Chondrocyte (in vitro differentiated cells): ENCODE measurements at regions not wholly inside any gene's neighbourhood (a gene's known extent, or its start where the extent isn't known, plus 50 kb on each side); places are given as distances from the start of the nearest gene placed in this dataset.

Experiments used
- DNase-seq: peaks from one replicate; pipeline ENCODE4 v3.0.0; 2021; ENCODE audit warnings: mixed read lengths, low spot score
- H3K27ac Mint-ChIP-seq: one replicate; pipeline ENCODE4 v1.8.0; 2021; ENCODE audit warnings: mild to moderate bottlenecking, moderate library complexity, mixed read lengths; ENCODE audit not compliant: unreplicated experiment
- H3K27me3 Mint-ChIP-seq: 2 replicates; pipeline ENCODE4 v1.8.0; 2021; ENCODE audit warnings: low read depth, mixed read lengths
- H3K36me3 Mint-ChIP-seq: 2 replicates; pipeline ENCODE4 v1.8.0; 2021; ENCODE audit warnings: low read depth, mixed read lengths
- H3K4me1 Mint-ChIP-seq: 2 replicates; pipeline ENCODE4 v1.8.0; 2021; ENCODE audit warnings: low read depth, mild to moderate bottlenecking, mixed read lengths
- H3K4me3 Mint-ChIP-seq: one replicate; pipeline ENCODE4 v1.8.0; 2021; ENCODE audit warnings: mild to moderate bottlenecking, moderate library complexity, mixed read lengths; ENCODE audit not compliant: unreplicated experiment
- H3K9me3 Mint-ChIP-seq: 2 replicates; pipeline ENCODE4 v1.8.0; 2021; ENCODE audit warnings: low read depth, mixed read lengths
- microRNA-seq: library from miRNA; unstranded; fragments of <30 nt; microRNA quantifications from one replicate; pipeline ENCODE4 v1.2.0, GENCODE V29; 2020; ENCODE audit warnings: borderline number of aligned reads
- TF ChIP-seq, protein P1 (sequence below): fragments of 200-600 bp; sonication (generic); IDR thresholded peaks from 2 replicates; pipeline ENCODE4 v1.5.0; 2021; ENCODE audit warnings: antibody characterized with exemption, mild to moderate bottlenecking, moderate library complexity

DNA sequence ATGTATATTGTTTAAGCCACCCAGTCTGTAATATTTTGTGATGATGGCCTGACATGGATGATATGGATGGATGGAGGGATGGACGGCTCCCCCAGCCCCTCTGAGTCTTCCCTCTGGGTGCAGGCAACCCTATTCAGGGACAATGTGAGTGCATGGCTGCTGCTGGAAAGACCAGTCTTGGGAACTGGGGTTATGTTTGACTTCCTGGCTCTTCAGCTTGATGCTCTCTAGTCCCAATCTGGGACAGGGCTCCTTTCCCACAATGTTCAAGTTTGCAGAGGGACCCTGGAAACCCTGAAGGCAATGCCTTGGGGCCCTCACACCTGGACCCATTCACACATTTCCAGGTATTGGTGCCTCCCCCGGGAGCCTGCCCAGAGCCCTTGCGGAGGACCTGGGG lies 52.3 kb upstream of the RET start:
- H3K27me3 Mint-ChIP-seq = peaks cover 42% of the 10 kb centered on the region
- no peaks in the 10 kb centered on the region for H3K36me3 Mint-ChIP-seq
- TF ChIP-seq, protein P1, sequence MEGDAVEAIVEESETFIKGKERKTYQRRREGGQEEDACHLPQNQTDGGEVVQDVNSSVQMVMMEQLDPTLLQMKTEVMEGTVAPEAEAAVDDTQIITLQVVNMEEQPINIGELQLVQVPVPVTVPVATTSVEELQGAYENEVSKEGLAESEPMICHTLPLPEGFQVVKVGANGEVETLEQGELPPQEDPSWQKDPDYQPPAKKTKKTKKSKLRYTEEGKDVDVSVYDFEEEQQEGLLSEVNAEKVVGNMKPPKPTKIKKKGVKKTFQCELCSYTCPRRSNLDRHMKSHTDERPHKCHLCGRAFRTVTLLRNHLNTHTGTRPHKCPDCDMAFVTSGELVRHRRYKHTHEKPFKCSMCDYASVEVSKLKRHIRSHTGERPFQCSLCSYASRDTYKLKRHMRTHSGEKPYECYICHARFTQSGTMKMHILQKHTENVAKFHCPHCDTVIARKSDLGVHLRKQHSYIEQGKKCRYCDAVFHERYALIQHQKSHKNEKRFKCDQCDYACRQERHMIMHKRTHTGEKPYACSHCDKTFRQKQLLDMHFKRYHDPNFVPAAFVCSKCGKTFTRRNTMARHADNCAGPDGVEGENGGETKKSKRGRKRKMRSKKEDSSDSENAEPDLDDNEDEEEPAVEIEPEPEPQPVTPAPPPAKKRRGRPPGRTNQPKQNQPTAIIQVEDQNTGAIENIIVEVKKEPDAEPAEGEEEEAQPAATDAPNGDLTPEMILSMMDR = no peak
- no peak overlapping the region for H3K27ac Mint-ChIP-seq
- no peaks in the 10 kb centered on the region for H3K9me3 Mint-ChIP-seq
- no peak overlapping the region for H3K4me3 Mint-ChIP-seq
- H3K4me1 Mint-ChIP-seq = peaks cover 3% of the 10 kb centered on the region
- no peak for DNase-seq

DNA sequence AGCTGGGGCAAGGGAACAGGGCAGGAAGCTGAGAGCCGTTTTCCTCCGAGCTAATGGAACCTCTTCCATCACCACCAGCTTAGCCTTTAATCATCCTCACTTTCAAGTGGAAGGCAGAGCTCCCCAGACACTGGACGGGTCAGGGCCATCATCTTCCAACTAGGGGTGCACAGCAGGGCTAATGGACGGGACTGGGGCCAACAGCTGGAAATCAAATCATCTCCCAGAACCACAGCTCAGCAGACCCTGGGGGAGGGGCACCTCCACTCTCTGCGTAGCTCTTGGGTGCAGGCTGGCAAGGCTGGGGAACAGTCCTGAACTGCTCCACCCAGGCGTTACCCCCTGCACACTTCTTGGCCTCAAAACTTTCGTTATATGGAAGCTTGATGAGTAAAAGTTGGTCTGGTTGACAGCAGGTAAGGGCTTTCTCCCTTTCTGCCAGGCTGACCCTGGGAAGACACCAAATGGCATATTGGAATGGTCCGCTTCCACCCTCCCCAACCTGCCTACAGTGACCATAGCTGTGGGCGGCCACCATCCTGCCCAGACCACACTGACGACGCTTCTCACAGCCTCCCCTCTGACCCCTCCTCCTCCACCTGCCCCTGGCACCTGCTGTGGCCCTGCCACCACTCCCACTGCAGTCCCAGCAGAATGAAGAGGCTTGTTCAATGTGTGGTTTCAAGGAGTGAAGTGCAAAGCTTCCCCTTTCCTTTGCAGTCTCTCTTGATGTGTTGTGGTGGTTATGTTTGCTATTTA lies 51.7 kb upstream of the RET start:
- no peaks in the 10 kb centered on the region for H3K9me3 Mint-ChIP-seq
- peaks cover 42% of the 10 kb centered on the region for H3K27me3 Mint-ChIP-seq
- peaks cover 3% of the 10 kb centered on the region for H3K4me1 Mint-ChIP-seq
- no peak overlapping the region for H3K27ac Mint-ChIP-seq
- DNase-seq = no peak
- TF ChIP-seq, protein P1 = no peak
- no peaks in the 10 kb centered on the region for H3K36me3 Mint-ChIP-seq
- no peak overlapping the region for H3K4me3 Mint-ChIP-seq

DNA sequence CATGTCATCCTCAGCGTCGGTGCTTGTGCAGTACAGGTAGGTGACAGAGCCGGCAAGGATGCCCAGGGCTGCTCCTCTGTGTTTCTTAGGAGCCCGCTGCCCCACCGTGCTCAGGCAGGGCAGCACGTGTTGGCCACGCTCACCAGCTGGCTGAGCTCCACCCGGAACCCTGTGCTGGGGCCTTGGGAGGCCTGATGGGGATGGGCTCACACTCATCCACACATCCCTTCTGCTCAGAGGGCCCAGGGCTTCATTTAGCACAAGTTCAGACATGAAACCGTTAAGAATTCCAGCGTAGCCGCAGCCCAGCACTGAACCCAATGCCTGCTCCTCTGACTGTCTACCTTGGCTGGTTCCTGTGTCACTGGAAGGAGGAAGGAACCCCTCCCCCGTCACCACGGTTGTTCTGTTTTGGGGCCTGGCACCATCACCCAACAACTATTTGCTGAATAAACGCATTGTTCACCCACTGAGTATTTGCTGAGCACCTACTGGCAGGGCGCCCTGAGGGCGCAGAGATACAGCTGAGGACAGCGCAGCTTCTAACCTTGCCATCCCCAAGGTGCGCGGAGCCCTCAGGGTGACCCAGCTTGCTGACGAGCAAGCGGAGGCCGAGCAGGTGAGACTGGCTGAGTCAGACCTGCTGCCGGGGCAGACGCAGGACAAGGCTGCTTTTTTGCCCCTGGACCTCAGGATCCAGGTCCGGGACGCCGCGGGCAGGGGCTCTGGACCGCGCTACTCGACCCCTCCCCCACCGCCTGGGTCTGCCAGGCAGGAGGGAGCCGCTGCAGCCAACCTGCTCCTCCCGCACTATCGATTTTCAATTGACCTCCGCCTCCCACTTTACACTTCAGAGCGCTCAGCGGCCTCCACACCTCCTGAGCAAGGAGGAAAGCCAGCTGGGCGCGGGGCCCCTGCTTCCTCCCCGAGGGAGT lies 50.6 kb upstream of the RET start:
- TF ChIP-seq, protein P1 = no peak
- peak; percentile 78 for DNase-seq
- no peaks in the 10 kb centered on the region for H3K36me3 Mint-ChIP-seq
- H3K9me3 Mint-ChIP-seq = peaks cover 3% of the 10 kb centered on the region
- H3K27ac Mint-ChIP-seq = no peak overlapping the region
- no peak overlapping the region for H3K4me3 Mint-ChIP-seq
- H3K4me1 Mint-ChIP-seq = peaks cover 3% of the 10 kb centered on the region
- H3K27me3 Mint-ChIP-seq = peaks cover 42% of the 10 kb centered on the region

Small RNAs in the stretch of these regions (microRNA-seq; reads per million reads assigned to microRNA genes)
- 5.0 reads per million for gene MIR5100
